Liver (tissue), 8 donors: ENCODE measurements at regions not wholly inside any gene's neighbourhood (a gene's known extent, or its start where the extent isn't known, plus 50 kb on each side); places are given as distances from the start of the nearest gene placed in this dataset.

Experiments
- DNase-seq: peaks from one replicate; pipeline ENCODE4 v3.0.0-alpha.2; 2017; ENCODE audit warnings: low spot score
- H3K27ac ChIP-seq, 2 donors: one replicate each; pipeline ENCODE4 v1.7.0; 2013; ENCODE audit warnings: inconsistent platforms in 2 of 2, low read length in 2 of 2, control low read depth in 1 of 2, low read depth in 1 of 2, mild to moderate bottlenecking in 1 of 2
- H3K27me3 ChIP-seq, 4 donors: one replicate each; pipeline versions ENCODE4 v1.6.1 to v1.7.0; 2013; ENCODE audit warnings: low read length in 3 of 4, inconsistent platforms in 1 of 4, mild to moderate bottlenecking in 1 of 4, moderate library complexity in 1 of 4; ENCODE audit not compliant: control insufficient read depth in 4 of 4, insufficient read depth in 4 of 4
- H3K36me3 ChIP-seq, 4 donors: one replicate each; pipeline versions ENCODE4 v1.6.1 to v1.7.0; 2013; ENCODE audit warnings: low read length in 3 of 4, mild to moderate bottlenecking in 3 of 4, low read depth in 1 of 4, moderate library complexity in 1 of 4; ENCODE audit not compliant: control insufficient read depth in 4 of 4, insufficient read depth in 3 of 4
- H3K4me1 ChIP-seq, 4 donors: one replicate each; pipeline versions ENCODE4 v1.6.1 to v1.7.0; 2013; ENCODE audit warnings: low read length in 3 of 4, mild to moderate bottlenecking in 3 of 4, moderate library complexity in 1 of 4; ENCODE audit not compliant: control insufficient read depth in 4 of 4, insufficient read depth in 4 of 4
- H3K4me3 ChIP-seq, 3 donors: one replicate each; pipeline versions ENCODE4 v1.6.1 to v1.7.0; 2013; ENCODE audit warnings: low read length in 3 of 3, control low read depth in 1 of 3, low read depth in 1 of 3, mild to moderate bottlenecking in 1 of 3
- H3K9ac ChIP-seq, 2 donors: one replicate each; pipeline ENCODE4 v1.7.0; 2013; ENCODE audit warnings: low read length in 2 of 2, mild to moderate bottlenecking in 2 of 2, moderate library complexity in 2 of 2, control low read depth in 1 of 2, low read depth in 1 of 2
- H3K9me3 ChIP-seq, 4 donors: one replicate each; pipeline versions ENCODE4 v1.6.1 to v1.7.0; 2013; ENCODE audit warnings: low read length in 3 of 4; ENCODE audit not compliant: control insufficient read depth in 4 of 4
- EGR1 ChIP-seq, 2 donors: IDR thresholded peaks; 2 replicates each; pipeline ENCODE4 v1.6.1; 2016 to 2018; ENCODE audit warnings: antibody characterized with exemption in 2 of 2, low read depth in 2 of 2
- FOXA1 ChIP-seq: IDR thresholded peaks from 2 replicates; pipeline ENCODE4 v1.6.1; 2016; ENCODE audit warnings: antibody characterized with exemption
- FOXA2 ChIP-seq: IDR thresholded peaks from 2 replicates; pipeline ENCODE4 v1.6.1; 2016; ENCODE audit warnings: antibody characterized with exemption
- GABPA ChIP-seq, 2 donors: IDR thresholded peaks in 1 of 2; conservative IDR thresholded peaks in 1 of 2; 2 replicates each; pipeline ENCODE4 v1.6.1; 2016; ENCODE audit warnings: antibody characterized with exemption in 2 of 2, mild to moderate bottlenecking in 1 of 2, moderate library complexity in 1 of 2
- HNF4A ChIP-seq, 2 donors: conservative IDR thresholded peaks; 2 replicates each; pipeline ENCODE4 v1.6.1; 2016; ENCODE audit warnings: antibody characterized with exemption in 2 of 2, mild to moderate bottlenecking in 2 of 2
- HNF4G ChIP-seq: IDR thresholded peaks from 2 replicates; pipeline ENCODE4 v1.6.1; 2016; ENCODE audit warnings: antibody characterized with exemption
- JUND ChIP-seq, 2 donors: IDR thresholded peaks; 2 replicates each; pipeline ENCODE4 v1.6.1; 2016; ENCODE audit warnings: antibody characterized with exemption in 2 of 2
- NR2F2 ChIP-seq: IDR thresholded peaks from 2 replicates; pipeline ENCODE4 v1.6.1; 2016; ENCODE audit warnings: antibody characterized with exemption
- RAD21 ChIP-seq, 2 donors: IDR thresholded peaks; 2 replicates each; pipeline ENCODE4 v1.6.1; 2016; ENCODE audit warnings: antibody characterized with exemption in 2 of 2, mild to moderate bottlenecking in 2 of 2
- RXRA ChIP-seq, 2 donors: IDR thresholded peaks; 2 replicates each; pipeline ENCODE4 v1.6.1; 2017 to 2018; ENCODE audit warnings: antibody characterized with exemption in 2 of 2, mild to moderate bottlenecking in 1 of 2
- SP1 ChIP-seq: IDR thresholded peaks from 2 replicates; pipeline ENCODE4 v1.6.1; 2018; ENCODE audit warnings: antibody characterized with exemption, mild to moderate bottlenecking
- TAF1 ChIP-seq: conservative IDR thresholded peaks from 2 replicates; pipeline ENCODE4 v1.6.1; 2016; ENCODE audit warnings: antibody characterized with exemption, mild to moderate bottlenecking
- YY1 ChIP-seq: IDR thresholded peaks from 2 replicates; pipeline ENCODE4 v1.6.1; 2016; ENCODE audit warnings: antibody characterized with exemption, mild to moderate bottlenecking
- whole genome bisulfite sequencing: extraction: QIAGEN DNeasy Blood & Tissue Kit; methylation state at CpG from one replicate; pipeline ENCODE4 v1.1.7; 2013; 5-methylcytosine and 5-hydroxymethylcytosine counted together
- TF ChIP-seq, protein P1 (sequence below): IDR thresholded peaks from 2 replicates; pipeline ENCODE4 v1.6.1; 2016; ENCODE audit warnings: antibody characterized with exemption
- TF ChIP-seq, protein P2 (sequence below): IDR thresholded peaks from 2 replicates; pipeline ENCODE4 v1.6.1; 2016; ENCODE audit warnings: antibody characterized with exemption, mild to moderate bottlenecking
- TF ChIP-seq, protein P3 (sequence below): fragments of 150-350 bp; IDR thresholded peaks from 2 replicates; pipeline ENCODE4 v1.5.1; 2017; ENCODE audit warnings: improper control_type of control experiment, low read depth, low read length; ENCODE audit not compliant: missing input control
- TF ChIP-seq, protein P4 (sequence below): IDR thresholded peaks from 2 replicates; pipeline ENCODE4 v1.6.1; 2016; ENCODE audit warnings: antibody characterized with exemption
- donor health status: healthy.
- donor health status: healthy.
- donor health status: healthy.
- donor health status: healthy.
- donor health status: healthy.

DNA sequence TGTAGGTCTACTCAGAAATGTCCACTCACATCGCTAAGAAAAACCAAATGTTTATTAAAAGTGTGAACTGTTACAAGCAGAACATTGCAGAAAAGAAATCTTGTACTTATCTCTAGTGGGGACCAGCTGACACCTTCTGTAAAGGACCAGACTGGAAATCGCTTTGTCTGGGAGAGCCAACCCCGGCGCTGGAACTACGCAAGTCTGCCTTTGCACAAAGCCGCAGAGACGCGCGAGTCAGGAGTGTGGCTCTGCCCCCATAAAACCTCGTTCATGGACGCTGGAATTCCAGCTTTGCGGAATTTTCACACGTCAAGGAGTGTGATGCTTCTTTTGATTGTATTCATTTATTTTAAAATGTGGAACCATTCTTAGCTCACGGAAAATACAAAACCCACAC, 141.9 kb upstream of the SALL3 start:
- H3K27ac ChIP-seq: no peak overlapping the region
- H3K4me1 ChIP-seq: no peaks in the 10 kb centered on the region
- H3K4me3 ChIP-seq: no peak overlapping the region
- no peaks in the 10 kb centered on the region for H3K36me3 ChIP-seq
- WGBS: 91% methylated on average over 14 of the region's 14 CpGs
- no peak for DNase-seq
- H3K9ac ChIP-seq: no peak overlapping the region
- H3K9me3 ChIP-seq: no peaks in the 10 kb centered on the region
- no peaks in the 10 kb centered on the region for H3K27me3 ChIP-seq
- no peak for TF ChIP-seq TAF1
- TF ChIP-seq HNF4G: no peak
- TF ChIP-seq SP1: no peak
- no peak for TF ChIP-seq FOXA1
- TF ChIP-seq GABPA (IDR thresholded peaks at IDR 0.05 in 1 of 2, conservative IDR thresholded peaks at IDR 0.05 in 1 of 2): no peak

DNA sequence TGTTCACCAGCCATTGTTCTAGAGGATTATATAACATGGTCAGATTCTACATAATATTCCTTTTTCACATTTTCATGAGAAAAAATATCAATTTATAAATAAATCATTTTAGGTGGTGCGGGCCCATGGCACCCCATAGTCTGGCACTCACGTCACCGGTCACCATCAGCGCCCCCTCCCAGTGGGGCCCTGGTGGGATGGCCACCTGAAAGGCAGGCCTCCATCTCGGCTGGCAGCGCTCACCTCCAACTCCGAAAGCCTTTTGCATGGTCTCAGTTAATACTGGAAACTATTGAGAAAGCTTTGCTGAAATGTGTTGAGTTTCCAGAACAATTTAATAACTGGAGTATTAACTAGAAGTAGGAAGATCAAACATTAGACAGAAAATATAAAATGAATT, 141.4 kb upstream of the SALL3 start:
- Histone ChIP-seq H3K4me1 (no peaks in the 10 kb centered on the region), H3K36me3 (no peaks in the 10 kb centered on the region), H3K27ac (no peak overlapping the region), H3K9me3 (no peaks in the 10 kb centered on the region), H3K9ac (no peak overlapping the region), H3K4me3 (no peak overlapping the region), H3K27me3 (no peaks in the 10 kb centered on the region)
- 85% methylated on average over 7 of the region's 7 CpGs for WGBS
- DNase-seq: no peak
- TF ChIP-seq, protein P1, sequence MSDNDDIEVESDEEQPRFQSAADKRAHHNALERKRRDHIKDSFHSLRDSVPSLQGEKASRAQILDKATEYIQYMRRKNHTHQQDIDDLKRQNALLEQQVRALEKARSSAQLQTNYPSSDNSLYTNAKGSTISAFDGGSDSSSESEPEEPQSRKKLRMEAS: no peak
- TF ChIP-seq RXRA (IDR thresholded peaks at IDR 0.05) (no peak), HNF4A (conservative IDR thresholded peaks at IDR 0.05) (no peak), RAD21 (IDR thresholded peaks at IDR 0.05) (no peak), EGR1 (IDR thresholded peaks at IDR 0.05; ENCODE audit: low read depth in 2 of 2) (no peak), YY1 (no peak), JUND (IDR thresholded peaks at IDR 0.05) (no peak)
- TF ChIP-seq, protein P2, sequence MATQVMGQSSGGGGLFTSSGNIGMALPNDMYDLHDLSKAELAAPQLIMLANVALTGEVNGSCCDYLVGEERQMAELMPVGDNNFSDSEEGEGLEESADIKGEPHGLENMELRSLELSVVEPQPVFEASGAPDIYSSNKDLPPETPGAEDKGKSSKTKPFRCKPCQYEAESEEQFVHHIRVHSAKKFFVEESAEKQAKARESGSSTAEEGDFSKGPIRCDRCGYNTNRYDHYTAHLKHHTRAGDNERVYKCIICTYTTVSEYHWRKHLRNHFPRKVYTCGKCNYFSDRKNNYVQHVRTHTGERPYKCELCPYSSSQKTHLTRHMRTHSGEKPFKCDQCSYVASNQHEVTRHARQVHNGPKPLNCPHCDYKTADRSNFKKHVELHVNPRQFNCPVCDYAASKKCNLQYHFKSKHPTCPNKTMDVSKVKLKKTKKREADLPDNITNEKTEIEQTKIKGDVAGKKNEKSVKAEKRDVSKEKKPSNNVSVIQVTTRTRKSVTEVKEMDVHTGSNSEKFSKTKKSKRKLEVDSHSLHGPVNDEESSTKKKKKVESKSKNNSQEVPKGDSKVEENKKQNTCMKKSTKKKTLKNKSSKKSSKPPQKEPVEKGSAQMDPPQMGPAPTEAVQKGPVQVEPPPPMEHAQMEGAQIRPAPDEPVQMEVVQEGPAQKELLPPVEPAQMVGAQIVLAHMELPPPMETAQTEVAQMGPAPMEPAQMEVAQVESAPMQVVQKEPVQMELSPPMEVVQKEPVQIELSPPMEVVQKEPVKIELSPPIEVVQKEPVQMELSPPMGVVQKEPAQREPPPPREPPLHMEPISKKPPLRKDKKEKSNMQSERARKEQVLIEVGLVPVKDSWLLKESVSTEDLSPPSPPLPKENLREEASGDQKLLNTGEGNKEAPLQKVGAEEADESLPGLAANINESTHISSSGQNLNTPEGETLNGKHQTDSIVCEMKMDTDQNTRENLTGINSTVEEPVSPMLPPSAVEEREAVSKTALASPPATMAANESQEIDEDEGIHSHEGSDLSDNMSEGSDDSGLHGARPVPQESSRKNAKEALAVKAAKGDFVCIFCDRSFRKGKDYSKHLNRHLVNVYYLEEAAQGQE: no peak
- TF ChIP-seq, protein P3, sequence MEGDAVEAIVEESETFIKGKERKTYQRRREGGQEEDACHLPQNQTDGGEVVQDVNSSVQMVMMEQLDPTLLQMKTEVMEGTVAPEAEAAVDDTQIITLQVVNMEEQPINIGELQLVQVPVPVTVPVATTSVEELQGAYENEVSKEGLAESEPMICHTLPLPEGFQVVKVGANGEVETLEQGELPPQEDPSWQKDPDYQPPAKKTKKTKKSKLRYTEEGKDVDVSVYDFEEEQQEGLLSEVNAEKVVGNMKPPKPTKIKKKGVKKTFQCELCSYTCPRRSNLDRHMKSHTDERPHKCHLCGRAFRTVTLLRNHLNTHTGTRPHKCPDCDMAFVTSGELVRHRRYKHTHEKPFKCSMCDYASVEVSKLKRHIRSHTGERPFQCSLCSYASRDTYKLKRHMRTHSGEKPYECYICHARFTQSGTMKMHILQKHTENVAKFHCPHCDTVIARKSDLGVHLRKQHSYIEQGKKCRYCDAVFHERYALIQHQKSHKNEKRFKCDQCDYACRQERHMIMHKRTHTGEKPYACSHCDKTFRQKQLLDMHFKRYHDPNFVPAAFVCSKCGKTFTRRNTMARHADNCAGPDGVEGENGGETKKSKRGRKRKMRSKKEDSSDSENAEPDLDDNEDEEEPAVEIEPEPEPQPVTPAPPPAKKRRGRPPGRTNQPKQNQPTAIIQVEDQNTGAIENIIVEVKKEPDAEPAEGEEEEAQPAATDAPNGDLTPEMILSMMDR: no peak

DNA sequence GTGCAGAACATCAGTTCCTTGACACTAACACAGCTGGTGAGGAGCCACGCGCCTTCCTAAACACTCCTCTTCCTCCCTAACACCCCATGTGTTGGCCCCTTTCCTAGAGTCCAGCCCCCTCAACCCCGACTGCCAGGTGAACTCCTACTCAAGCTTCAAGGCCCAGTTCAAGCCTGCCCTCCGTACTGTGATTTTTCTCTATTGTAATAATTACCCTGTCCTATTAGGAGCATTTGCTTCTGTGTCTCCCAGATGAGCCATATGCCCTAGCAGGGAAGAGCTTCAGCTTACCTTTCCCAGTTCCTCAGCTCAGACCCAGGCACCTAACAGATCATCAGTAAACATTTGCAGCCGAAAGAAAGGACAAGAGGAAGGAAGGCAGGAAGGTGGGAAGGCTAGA, 130.6 kb upstream of the SALL3 start:
- Histone ChIP-seq H3K27me3 (peaks cover 0 to 3% (median 0%) of the 10 kb centered on the region in 4 donors), H3K4me3 (no peak overlapping the region), H3K9me3 (peaks cover 0 to 9% (median 3%) of the 10 kb centered on the region in 4 donors), H3K9ac (no peak overlapping the region), H3K36me3 (no peaks in the 10 kb centered on the region), H3K27ac (no peak overlapping the region), H3K4me1 (no peaks in the 10 kb centered on the region)
- peak; percentile 17 for DNase-seq
- 79% methylated on average over 5 of the region's 5 CpGs for WGBS
- TF ChIP-seq, protein P4, sequence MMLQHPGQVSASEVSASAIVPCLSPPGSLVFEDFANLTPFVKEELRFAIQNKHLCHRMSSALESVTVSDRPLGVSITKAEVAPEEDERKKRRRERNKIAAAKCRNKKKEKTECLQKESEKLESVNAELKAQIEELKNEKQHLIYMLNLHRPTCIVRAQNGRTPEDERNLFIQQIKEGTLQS: no peak
- TF ChIP-seq, protein P2: no peak
- no peak for TF ChIP-seq RAD21 (IDR thresholded peaks at IDR 0.05)
- TF ChIP-seq NR2F2: no peak
- TF ChIP-seq FOXA2: no peak
- no peak for TF ChIP-seq GABPA (IDR thresholded peaks at IDR 0.05 in 1 of 2, conservative IDR thresholded peaks at IDR 0.05 in 1 of 2)
- TF ChIP-seq EGR1 (IDR thresholded peaks at IDR 0.05; ENCODE audit: low read depth in 2 of 2): no peak
- TF ChIP-seq RXRA (IDR thresholded peaks at IDR 0.05): no peak
- TF ChIP-seq SP1: no peak
- TF ChIP-seq TAF1: no peak
- TF ChIP-seq, protein P3: no peak
- no peak for TF ChIP-seq JUND (IDR thresholded peaks at IDR 0.05)
